Right ventricle myocardium superior (tissue), 1 donor: ENCODE measurements at regions not wholly inside any gene's neighbourhood (a gene's known extent, or its start where the extent isn't known, plus 50 kb on each side); places are given as distances from the start of the nearest gene placed in this dataset.
A peak's percentile ranks its signal among the peaks of the same experiment; 100 is the strongest.

Experiments used
- ATAC-seq: fragments of 200-7000 bp; cut with Tn5 transposase; one replicate; pipeline ENCODE4 v1.9.1; 2020; ENCODE audit warnings: mild to moderate bottlenecking; ENCODE audit not compliant: poor library complexity
- DNase-seq: peaks from one replicate; pipeline ENCODE4 v3.0.0-alpha.2; 2020
- intact Hi-C: fragments of 100-400 bp; cut with DNase I; formaldehyde crosslinking; loops from one replicate; pipeline ENCODE4 v1.11.2; 2022
- donor health status: DM: no; HTN: yes; CAD: no; lungs with severe emphysema.

- intact Hi-C loops = no loop called here
- no peak for DNase-seq
- ATAC-seq = no peak
Measured at GRCh38 chr13:97109256-97109655, 112.9 kb upstream of the MBNL2 start.

GRCh38 chr13:97109841-97110492 is 112.2 kb upstream of the MBNL2 start:
- ATAC-seq (peak; percentile 98), DNase-seq (peak; percentile 95)
- intact Hi-C loops = loop anchor here (2.0 to 5.0 kb wide), 4 partner anchors 103 to 322 kb away; partner anchors contain the start of gene RAP2A

GRCh38 chr13:97110936-97111335 is 111.2 kb upstream of the MBNL2 start:
- ATAC-seq (no peak), DNase-seq (no peak)
- intact Hi-C loops = loop anchor here (2.0 to 5.0 kb wide), 4 partner anchors 102 to 321 kb away; partner anchors contain the start of gene RAP2A

- DNase-seq = no peak
- intact Hi-C loops = loop anchor here (2.0 to 5.0 kb wide), 4 partner anchors 101 to 321 kb away; partner anchors contain the start of gene RAP2A
- ATAC-seq = no peak
Measured at GRCh38 chr13:97111756-97112155, 110.4 kb upstream of the MBNL2 start.

DNA sequence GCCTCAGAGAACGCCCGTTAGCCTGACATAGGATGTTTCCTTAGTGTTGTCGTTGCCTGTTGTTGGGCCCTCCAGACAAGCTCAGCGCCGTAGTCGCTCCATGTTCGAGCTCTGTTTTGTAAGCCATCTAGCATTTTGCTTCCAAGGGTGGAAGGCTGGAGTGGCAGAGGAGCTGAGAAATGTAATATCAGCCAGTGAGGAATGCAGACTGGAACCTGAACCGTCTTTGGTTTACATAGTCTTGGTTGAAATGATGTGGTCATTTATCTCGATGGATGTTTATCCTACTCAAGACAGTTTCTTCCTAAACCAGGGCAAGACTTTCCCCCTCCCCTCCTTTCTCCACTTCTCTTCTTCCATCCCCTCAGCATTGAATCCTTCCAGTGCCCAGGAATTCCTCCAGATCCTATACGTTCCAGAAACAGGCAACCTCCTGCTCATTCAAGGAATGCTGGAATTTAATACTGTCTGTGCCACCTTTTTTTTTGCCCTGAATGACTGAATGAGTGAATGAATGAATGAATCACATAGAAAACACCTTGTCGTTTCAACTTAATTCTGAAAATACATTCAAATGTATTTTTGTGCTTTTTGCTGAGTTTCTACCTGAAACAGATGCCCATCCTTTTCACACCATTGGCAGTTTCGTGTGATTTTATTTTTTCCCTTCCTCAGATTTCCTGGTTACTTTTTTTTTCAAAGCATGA is 109.5 kb upstream of the MBNL2 start:
- ATAC-seq = no peak
- no peak for DNase-seq
- intact Hi-C loops = loop anchor here (5.0 kb wide), 3 partner anchors 230 to 320 kb away; partner anchors contain the start of gene RAP2A

DNA sequence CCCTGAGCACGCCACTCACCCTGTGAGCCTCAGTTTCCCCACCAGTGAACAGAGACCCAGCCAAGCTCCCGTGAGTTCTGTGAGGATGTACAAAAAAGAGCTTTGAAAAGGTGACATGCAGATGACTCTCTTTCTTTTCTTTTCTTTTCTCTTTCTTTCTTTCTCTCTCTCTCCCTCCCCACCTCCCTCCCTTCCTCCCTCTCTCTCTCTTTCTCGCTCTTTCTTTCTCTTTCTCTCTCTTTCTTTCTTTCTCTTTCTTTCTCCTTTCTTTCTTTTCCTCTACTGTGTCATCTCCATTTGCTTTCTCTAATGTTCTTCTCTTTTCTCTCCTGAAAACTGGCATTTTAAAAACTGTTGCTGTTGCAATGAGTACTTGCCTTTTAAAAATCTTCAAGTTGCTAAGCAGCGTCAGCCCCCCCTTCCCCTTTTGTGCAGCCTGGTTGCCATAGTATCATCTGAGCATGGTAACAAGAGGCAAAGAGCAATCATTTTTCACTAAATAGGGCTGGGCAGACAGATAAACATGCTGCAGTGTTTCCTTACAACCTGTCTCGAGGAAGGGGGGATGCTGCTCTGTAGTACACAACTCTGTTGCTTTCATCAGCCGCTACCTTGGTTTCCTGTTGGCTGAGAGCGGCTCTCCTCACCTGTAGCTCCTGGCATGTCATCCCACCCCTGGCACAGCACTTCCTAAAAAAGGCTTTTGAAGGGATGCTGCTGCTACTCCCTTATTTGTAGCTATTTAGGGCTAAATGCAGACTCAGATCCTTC is 108.7 kb upstream of the MBNL2 start:
- no peak for ATAC-seq

DNA sequence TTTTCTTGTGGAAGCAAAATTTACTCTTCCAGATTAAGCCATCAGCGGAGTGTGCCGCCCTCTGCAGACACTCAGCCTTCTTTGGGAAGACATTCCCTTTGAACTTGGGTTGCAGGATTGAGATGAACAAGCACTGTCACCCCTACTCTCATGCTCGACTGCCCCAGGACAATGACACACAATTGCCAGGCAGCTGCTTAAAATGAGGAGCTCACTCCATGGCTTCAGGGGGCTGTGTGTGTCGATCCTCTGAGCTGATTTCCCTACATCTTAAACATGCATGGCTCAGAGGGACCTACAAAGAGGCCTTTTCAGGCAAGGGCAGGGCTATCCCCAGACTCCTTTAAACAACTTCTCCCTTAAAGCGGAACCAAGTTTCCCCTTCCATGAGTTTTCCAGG is 107.5 kb upstream of the MBNL2 start:
- ATAC-seq = no peak
- no peak for DNase-seq
- intact Hi-C loops = loop anchor here (5.0 kb wide), 3 partner anchors 228 to 318 kb away; partner anchors contain the start of gene RAP2A

More for the DNA sequence above, 108.7 kb upstream of the MBNL2 start:
- intact Hi-C loops = loop anchor here (5.0 kb wide), 3 partner anchors 229 to 319 kb away; partner anchors contain the start of gene RAP2A
- no peak for DNase-seq

DNA sequence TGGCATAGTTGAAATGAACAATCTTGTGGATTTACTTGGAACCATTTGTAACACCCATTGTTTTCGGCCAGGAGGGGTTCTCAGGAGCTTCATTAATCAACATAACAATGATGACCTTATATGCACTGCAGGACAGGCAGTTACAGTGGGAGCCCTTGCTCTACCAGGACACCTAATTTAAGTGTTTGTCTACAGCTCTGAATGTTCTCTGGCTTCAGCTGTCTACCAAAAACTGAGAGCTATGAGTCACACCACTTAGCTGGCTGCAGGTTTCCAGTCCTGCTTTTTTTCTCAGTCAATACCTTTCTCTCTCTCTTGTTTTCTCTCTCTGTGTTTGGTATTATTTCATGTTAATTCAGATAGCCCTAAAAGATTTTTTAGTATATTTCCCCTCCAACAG is 105.4 kb upstream of the MBNL2 start:
- DNase-seq (no peak), ATAC-seq (peak; percentile 92)
- intact Hi-C loops = no loop called here

DNA sequence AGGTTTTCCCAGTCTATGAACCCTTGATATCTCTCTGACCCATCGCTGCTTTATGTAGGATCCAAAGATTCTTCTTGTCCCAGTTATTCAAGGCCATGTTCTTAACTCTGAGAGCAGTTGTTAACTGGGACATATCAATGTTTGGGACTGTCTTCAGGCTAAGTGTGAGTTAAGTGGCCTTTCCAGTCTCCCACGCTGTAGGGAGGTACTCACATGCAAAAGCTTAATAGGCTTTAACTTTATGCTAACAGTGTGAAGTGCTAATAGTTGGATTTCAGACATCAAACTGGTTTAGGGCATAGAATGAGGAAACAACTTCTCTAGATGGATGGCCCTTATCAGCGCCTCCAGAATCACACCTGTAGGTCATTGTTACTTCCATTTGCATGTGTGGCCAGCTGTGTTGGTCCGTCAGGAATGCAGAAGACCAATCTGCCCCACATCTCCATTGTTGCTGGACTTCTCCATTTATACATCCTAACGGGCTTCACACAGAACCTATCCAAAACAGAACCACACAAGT is 104.7 kb upstream of the MBNL2 start:
- intact Hi-C loops = no loop called here
- ATAC-seq (peak; percentile 35), DNase-seq (no peak)

GRCh38 chr13:97119943-97120342 is 102.2 kb upstream of the MBNL2 start:
- intact Hi-C loops = no loop called here
- ATAC-seq (no peak), DNase-seq (no peak)

- intact Hi-C loops = no loop called here
Measured at GRCh38 chr13:97120346-97120745, 101.8 kb upstream of the MBNL2 start.

GRCh38 chr13:97120976-97121375 is 101.2 kb upstream of the MBNL2 start:
- DNase-seq (no peak), ATAC-seq (no peak)
- intact Hi-C loops = no loop called here

More at GRCh38 chr13:97120346-97120745, 101.8 kb upstream of the MBNL2 start:
- DNase-seq (no peak), ATAC-seq (no peak)

GRCh38 chr13:97121894-97122293 is 100.2 kb upstream of the MBNL2 start:
- intact Hi-C loops = no loop called here
- no peak for ATAC-seq
- no peak for DNase-seq

DNA sequence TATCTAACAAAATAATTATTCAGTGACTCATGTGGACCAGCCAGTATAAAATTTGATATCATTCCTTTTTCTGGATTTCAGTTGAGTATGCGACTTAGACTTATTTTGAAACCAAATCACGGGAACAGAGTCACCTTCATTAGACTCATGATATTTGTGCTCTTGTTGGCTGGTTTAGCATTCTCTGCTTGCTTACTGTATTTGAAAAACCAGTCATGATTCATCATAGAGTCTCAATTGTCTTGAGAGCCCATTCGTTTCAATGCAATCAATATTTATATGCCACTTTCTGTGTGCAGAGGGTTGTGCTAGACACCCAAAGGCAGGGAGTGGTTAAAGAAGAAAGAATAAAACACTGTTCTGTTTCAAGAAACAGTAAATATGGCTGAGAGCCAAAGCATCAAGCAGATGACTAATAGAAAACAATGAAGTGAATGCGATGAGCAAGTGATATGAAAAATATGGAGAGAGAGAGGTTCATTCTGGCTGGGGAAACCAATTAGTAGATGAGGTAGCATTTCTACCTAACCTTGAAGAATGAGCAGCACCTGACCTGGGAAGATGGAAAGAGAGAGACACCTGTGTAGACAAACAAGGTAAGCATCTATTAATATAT is 99.6 kb upstream of the MBNL2 start:
- DNase-seq (no peak), ATAC-seq (no peak)
- intact Hi-C loops = no loop called here

DNA sequence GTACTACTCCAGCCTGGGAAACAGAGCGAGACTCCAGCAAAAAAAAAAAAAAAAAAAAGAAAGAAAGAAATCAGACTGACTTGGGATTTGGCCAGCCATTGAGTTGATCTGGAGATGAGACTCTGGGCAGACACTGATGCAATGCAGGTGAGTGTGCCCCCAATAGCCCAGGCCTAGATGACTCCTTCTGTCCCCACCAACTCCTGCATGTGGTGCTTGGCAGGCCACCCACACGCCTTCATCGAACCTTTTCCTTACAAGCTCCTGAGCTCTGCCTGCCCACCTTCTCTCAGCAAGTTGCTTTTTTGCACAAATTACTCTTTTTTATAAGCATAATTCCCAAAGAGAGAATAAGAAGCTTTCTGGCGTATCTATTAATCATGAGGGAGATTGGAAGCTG is 97.9 kb upstream of the MBNL2 start:
- no peak for ATAC-seq
- no peak for DNase-seq
- intact Hi-C loops = no loop called here

- intact Hi-C loops = no loop called here
- no peak for DNase-seq
- peak; percentile 78 for ATAC-seq
Measured at GRCh38 chr13:97124915-97125809, 97.0 kb upstream of the MBNL2 start.

DNA sequence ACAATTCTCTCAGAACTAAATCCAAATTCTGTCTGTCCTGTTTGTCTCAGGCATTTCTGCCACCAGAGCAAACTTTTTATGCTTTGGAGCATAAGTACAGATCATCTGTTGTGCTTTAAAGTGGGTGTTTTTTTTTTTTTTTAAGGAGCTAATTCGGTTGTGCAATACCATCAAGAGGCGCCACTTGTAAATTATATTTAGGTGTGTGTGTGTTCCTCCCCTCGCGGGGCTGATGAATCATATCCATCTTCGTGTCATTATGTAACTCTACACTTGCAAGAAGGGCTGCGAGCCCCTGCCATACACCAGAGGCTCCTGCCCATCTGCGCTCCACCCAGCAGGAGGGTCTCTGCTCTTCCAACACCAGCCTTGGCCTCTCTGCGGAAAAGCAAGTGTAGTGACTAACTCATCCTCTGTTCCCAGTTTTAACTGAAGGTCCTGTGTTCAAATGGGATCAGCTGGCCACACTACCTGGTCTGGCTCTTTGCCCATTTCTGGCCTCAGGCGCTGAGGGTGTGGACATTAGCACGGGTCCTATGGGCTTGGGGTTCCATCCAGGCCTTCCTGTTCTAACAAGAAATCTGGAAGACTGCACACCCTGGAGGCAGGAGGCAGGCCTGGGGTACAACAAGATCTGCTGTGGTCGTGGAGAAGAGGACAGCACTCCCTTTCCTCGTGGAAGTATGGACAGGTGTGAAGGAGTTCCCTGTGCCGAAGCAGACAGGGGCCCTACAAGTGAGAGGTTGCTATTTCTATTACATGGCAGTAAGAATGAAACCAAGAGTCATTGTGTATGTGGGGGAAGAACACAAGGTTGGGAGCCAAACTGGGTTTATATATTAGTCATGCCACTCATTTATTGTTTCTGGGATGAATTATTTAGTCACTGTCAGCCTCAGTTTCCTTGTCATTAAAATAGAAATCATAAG is 96.1 kb upstream of the MBNL2 start:
- intact Hi-C loops = no loop called here
- ATAC-seq (peak; percentile 81), DNase-seq (no peak)
